ENCODE measurements at regions not wholly inside any gene's neighbourhood (a gene's known extent, or its start where the extent isn't known, plus 50 kb on each side); places are given as distances from the start of the nearest gene placed in this dataset.
A peak's percentile ranks its signal among the peaks of the same experiment; 100 is the strongest.

DNA sequence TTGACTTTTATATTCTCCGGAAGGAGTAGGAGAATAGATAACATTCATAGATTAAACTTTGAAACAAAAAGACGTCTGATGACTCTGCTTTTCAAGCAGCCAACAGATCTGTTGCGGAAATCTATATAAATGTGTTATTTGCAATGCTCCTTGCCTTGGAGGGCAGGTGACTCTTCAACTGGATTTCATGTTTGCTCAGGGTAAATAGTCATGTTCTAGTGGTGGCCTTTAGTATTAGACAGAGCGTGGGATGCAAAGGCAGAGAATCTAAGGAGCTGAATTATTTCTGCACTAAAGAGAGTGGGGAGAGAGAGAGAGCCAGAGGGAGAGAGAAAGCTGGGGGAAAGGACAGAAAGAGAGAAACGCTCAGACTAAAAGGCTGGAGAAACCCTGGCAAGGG, 454.3 kb downstream of the AJAP1 start (continued):
- TF ChIP-seq CTCF (conservative IDR thresholded peaks at IDR 0.05; ENCODE audit: low read depth in 2 of 2), result no peak

DNA sequence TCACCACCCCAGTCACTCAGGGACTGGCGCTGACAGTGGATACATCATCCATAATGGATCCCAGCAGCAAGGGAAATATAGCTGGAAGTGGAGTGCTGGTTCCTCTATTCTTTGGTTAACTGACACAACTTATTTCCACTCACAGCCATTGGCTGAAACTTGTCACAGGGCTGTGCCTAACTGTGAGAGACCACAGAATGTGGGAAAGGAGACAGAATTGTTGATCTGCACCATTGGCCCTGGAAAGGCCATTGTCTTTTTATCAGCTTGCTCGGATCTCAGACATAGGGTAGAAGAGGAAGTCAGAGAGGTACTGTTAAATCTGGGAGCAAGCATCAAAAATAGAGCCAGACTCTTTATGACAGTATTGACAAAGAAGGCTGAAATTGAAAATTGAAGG, 451.3 kb downstream of the AJAP1 start:
- Mint-ChIP-seq H3K27me3 (ENCODE audit: insufficient read depth, low read depth, poor library complexity) (peaks cover 3% of the 10 kb centered on the region), H3K27ac (no peak overlapping the region), H3K4me1 (peaks cover 8% of the 10 kb centered on the region), H3K36me3 (ENCODE audit: low read depth) (0 out of 3 replicates have a peak, but pooled peaks cover 3% of the 10 kb centered on the region), H3K9me3 (peaks cover 3% of the 10 kb centered on the region), H3K4me3 (no peak overlapping the region)
- no peaks in the 10 kb centered on the region for H3K4me1 ChIP-seq (ENCODE audit: insufficient read depth)
- DNase-seq (ENCODE audit: low spot score) (no peak), ATAC-seq (no peak)
- H3K27ac ChIP-seq (ENCODE audit: low read depth), result no peak overlapping the region
- H3K4me3 ChIP-seq, result no peak overlapping the region
- no peak overlapping the region for H3K4me2 ChIP-seq
- no peaks in the 10 kb centered on the region for H3F3A ChIP-seq (replicated peaks; ENCODE audit: low read depth)
- H3K27me3 ChIP-seq (ENCODE audit: insufficient read depth), result no peaks in the 10 kb centered on the region
- H3K36me3 ChIP-seq (ENCODE audit: insufficient read depth), result peaks cover 12% of the 10 kb centered on the region
- H3K79me2 ChIP-seq (replicated peaks; ENCODE audit: insufficient read depth), result no peaks in the 10 kb centered on the region
- H4K20me1 ChIP-seq (replicated peaks; ENCODE audit: insufficient read depth), result no peaks in the 10 kb centered on the region
- no peak overlapping the region for H2AFZ ChIP-seq
- no peaks in the 10 kb centered on the region for H3K9me2 ChIP-seq (ENCODE audit: insufficient read depth)
- no peak for TF ChIP-seq EZH2 (IDR thresholded peaks at IDR 0.05; ENCODE audit: low read depth, unreplicated experiment)
- no peak for TF ChIP-seq NANOG (IDR thresholded peaks at IDR 0.05; ENCODE audit: borderline replicate concordance)
- TF ChIP-seq POLR2AphosphoS5 (IDR thresholded peaks at IDR 0.05; ENCODE audit: low read depth), result no peak
- no peak for TF ChIP-seq EZH2phosphoT487 (IDR thresholded peaks at IDR 0.05; ENCODE audit: unreplicated experiment)
- TF ChIP-seq ZNF331 (CRISPR knock-in tag; IDR thresholded peaks at IDR 0.05; ENCODE audit: low read depth), result no peak
- no peak for TF ChIP-seq JUNB (IDR thresholded peaks at IDR 0.05; ENCODE audit: unreplicated experiment)

DNA sequence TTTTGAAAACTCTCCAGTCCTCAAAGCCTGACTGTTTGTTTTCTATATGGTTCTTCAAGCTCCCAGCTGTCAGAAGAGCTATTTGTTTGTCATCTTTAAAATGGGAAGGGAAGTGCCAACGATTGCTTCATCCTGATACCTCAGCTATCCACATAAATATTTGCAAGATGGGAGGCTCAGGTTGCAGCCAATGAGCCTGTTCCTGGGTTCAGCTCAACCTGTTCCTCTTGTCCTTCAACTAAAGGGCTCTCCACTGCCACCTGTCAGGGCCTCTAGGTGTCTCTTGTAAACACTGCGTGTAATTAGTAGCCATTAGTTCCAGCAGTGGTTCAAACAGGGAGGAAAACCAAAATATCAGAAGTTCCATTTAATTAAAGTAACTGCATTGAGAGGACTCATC, 445.1 kb downstream of the AJAP1 start:
- peak; percentile 87 for ATAC-seq
- Histone ChIP-seq H3K36me3 (ENCODE audit: insufficient read depth) (peaks cover 12% of the 10 kb centered on the region; the same call in 1 of the 2 replicates), H3F3A (replicated peaks; ENCODE audit: low read depth) (no peaks in the 10 kb centered on the region), H3K27ac (ENCODE audit: low read depth) (no peak overlapping the region), H4K20me1 (replicated peaks; ENCODE audit: insufficient read depth) (no peaks in the 10 kb centered on the region), H3K4me3 (no peak overlapping the region), H3K79me2 (replicated peaks; ENCODE audit: insufficient read depth) (no peaks in the 10 kb centered on the region), H3K27me3 (ENCODE audit: insufficient read depth) (no peaks in the 10 kb centered on the region), H3K9me2 (ENCODE audit: insufficient read depth) (no peaks in the 10 kb centered on the region), H2AFZ (no peak overlapping the region), H3K4me2 (no peak overlapping the region), H3K4me1 (ENCODE audit: insufficient read depth) (no peaks in the 10 kb centered on the region)
- Mint-ChIP-seq H3K27ac (no peak overlapping the region), H3K4me3 (no peak overlapping the region), H3K27me3 (ENCODE audit: insufficient read depth, low read depth, poor library complexity) (peaks cover 7% of the 10 kb centered on the region), H3K9me3 (peaks cover 23% of the 10 kb centered on the region), H3K4me1 (peaks cover 11% of the 10 kb centered on the region), H3K36me3 (ENCODE audit: low read depth) (peaks cover 14% of the 10 kb centered on the region)
- DNase-seq (ENCODE audit: low spot score), result no peak
- TF ChIP-seq EZH2phosphoT487 (IDR thresholded peaks at IDR 0.05; ENCODE audit: unreplicated experiment), result no peak
- no peak for TF ChIP-seq CREB1 (CRISPR knock-in tag; IDR thresholded peaks at IDR 0.05; ENCODE audit: low read depth)
- no peak for TF ChIP-seq CTCF (conservative IDR thresholded peaks at IDR 0.05; ENCODE audit: low read depth in 2 of 2)
- no peak for TF ChIP-seq NANOG (IDR thresholded peaks at IDR 0.05; ENCODE audit: borderline replicate concordance)
- TF ChIP-seq JUNB (IDR thresholded peaks at IDR 0.05; ENCODE audit: unreplicated experiment), result no peak
- TF ChIP-seq ZNF114 (CRISPR knock-in tag; IDR thresholded peaks at IDR 0.05), result no peak
- no peak for TF ChIP-seq STAT1 (IDR thresholded peaks at IDR 0.05; ENCODE audit: unreplicated experiment)
- TF ChIP-seq, protein P1, sequence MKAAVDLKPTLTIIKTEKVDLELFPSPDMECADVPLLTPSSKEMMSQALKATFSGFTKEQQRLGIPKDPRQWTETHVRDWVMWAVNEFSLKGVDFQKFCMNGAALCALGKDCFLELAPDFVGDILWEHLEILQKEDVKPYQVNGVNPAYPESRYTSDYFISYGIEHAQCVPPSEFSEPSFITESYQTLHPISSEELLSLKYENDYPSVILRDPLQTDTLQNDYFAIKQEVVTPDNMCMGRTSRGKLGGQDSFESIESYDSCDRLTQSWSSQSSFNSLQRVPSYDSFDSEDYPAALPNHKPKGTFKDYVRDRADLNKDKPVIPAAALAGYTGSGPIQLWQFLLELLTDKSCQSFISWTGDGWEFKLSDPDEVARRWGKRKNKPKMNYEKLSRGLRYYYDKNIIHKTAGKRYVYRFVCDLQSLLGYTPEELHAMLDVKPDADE (IDR thresholded peaks at IDR 0.05), result no peak
- no peak for TF ChIP-seq ZNF331 (CRISPR knock-in tag; IDR thresholded peaks at IDR 0.05; ENCODE audit: low read depth)
- TF ChIP-seq POLR2AphosphoS5 (IDR thresholded peaks at IDR 0.05; ENCODE audit: low read depth), result no peak
- TF ChIP-seq REST (IDR thresholded peaks at IDR 0.05; ENCODE audit: unreplicated experiment), result no peak
